H9 (cell line): ENCODE measurements at regions not wholly inside any gene's neighbourhood (a gene's known extent, or its start where the extent isn't known, plus 50 kb on each side); places are given as distances from the start of the nearest gene placed in this dataset.
"Not testable (repeated sequence)": the region's sequence is repeated elsewhere in the genome, so short reads cannot be mapped to it uniquely, and the experiment has no call there.

ENCODE experiments used
- DNase-seq: peaks from one replicate; pipeline ENCODE4 v3.0.0-alpha.2; 2017
- H2AFZ ChIP-seq: one replicate; pipeline ENCODE4 v1.6.1; 2013; ENCODE audit warnings: mild to moderate bottlenecking, low read length, control low read depth, moderate library complexity
- H2AK5ac ChIP-seq: 2 replicates; pipeline ENCODE4 v1.6.1; 2013; ENCODE audit warnings: low read length, control low read depth, mixed read lengths; ENCODE audit not compliant: insufficient read length
- H2BK120ac ChIP-seq: one replicate; pipeline ENCODE4 v1.6.1; 2013; ENCODE audit warnings: low read depth, mild to moderate bottlenecking, low read length, control low read depth, inconsistent platforms; ENCODE audit not compliant: poor library complexity, severe bottlenecking
- H2BK12ac ChIP-seq: 2 replicates; pipeline ENCODE4 v1.6.1; 2013; ENCODE audit warnings: low read length, control low read depth, mixed read lengths, low read depth; ENCODE audit not compliant: insufficient read length
- H2BK15ac ChIP-seq: 2 replicates; pipeline ENCODE4 v1.6.1; 2013; ENCODE audit warnings: low read depth, low read length, control low read depth
- H2BK20ac ChIP-seq: one replicate; pipeline ENCODE4 v1.6.1; 2013; ENCODE audit warnings: low read depth, mild to moderate bottlenecking, low read length, control low read depth, inconsistent platforms; ENCODE audit not compliant: poor library complexity, severe bottlenecking
- H2BK5ac ChIP-seq: 2 replicates; pipeline ENCODE4 v1.6.1; 2013; ENCODE audit warnings: low read length, control low read depth, mixed read lengths; ENCODE audit not compliant: insufficient read length
- H3K14ac ChIP-seq: 2 replicates; pipeline ENCODE4 v1.6.1; 2013; ENCODE audit warnings: low read length, control low read depth; ENCODE audit not compliant: insufficient read depth
- H3K18ac ChIP-seq: 2 replicates; pipeline ENCODE4 v1.6.1; 2013; ENCODE audit warnings: low read depth, mild to moderate bottlenecking, mixed read lengths, low read length, control low read depth; ENCODE audit not compliant: insufficient read length
- H3K23ac ChIP-seq: 2 replicates; pipeline ENCODE4 v1.6.1; 2013; ENCODE audit warnings: low read length, control low read depth, mixed read lengths, low read depth; ENCODE audit not compliant: insufficient read length
- H3K23me2 ChIP-seq: 2 replicates; pipeline ENCODE4 v1.6.1; 2013; ENCODE audit warnings: low read depth, mild to moderate bottlenecking, mixed read lengths, low read length, control low read depth; ENCODE audit not compliant: insufficient read length, poor library complexity, severe bottlenecking
- H3K27ac ChIP-seq: 2 replicates; pipeline ENCODE4 v1.5.1; 2013; ENCODE audit warnings: low read length, control low read depth, mixed read lengths, low read depth; ENCODE audit not compliant: insufficient read length
- H3K27me3 ChIP-seq: 2 replicates; pipeline ENCODE4 v1.6.1; 2013; ENCODE audit warnings: low read length, control low read depth, inconsistent platforms; ENCODE audit not compliant: insufficient read depth
- H3K4ac ChIP-seq: 2 replicates; pipeline ENCODE4 v1.6.1; 2013; ENCODE audit warnings: low read depth, mild to moderate bottlenecking, control low read depth, inconsistent platforms, low read length, moderate library complexity
- H3K4me1 ChIP-seq: 2 replicates; pipeline ENCODE4 v1.6.1; 2013; ENCODE audit warnings: low read length, control low read depth, inconsistent platforms; ENCODE audit not compliant: insufficient read depth
- H3K4me2 ChIP-seq: 2 replicates; pipeline ENCODE4 v1.6.1; 2013; ENCODE audit warnings: low read length, control low read depth, mixed read lengths; ENCODE audit not compliant: insufficient read length, insufficient read depth
- H3K56ac ChIP-seq: 2 replicates; pipeline ENCODE4 v1.6.1; 2013; ENCODE audit warnings: low read depth, mild to moderate bottlenecking, mixed read lengths, low read length, control low read depth; ENCODE audit not compliant: insufficient read length
- H3K79me1 ChIP-seq: 2 replicates; pipeline ENCODE4 v1.6.1; 2013; ENCODE audit warnings: low read depth, mild to moderate bottlenecking, moderate library complexity, low read length, control low read depth, inconsistent platforms; ENCODE audit not compliant: insufficient read depth, poor library complexity, severe bottlenecking
- H3K79me2 ChIP-seq: 2 replicates; pipeline ENCODE4 v1.6.1; 2013; ENCODE audit warnings: low read length, control low read depth, inconsistent platforms; ENCODE audit not compliant: insufficient read depth
- H3K9ac ChIP-seq: 2 replicates; pipeline ENCODE4 v1.6.1; 2013; ENCODE audit warnings: low read length, control low read depth, mixed read lengths; ENCODE audit not compliant: insufficient read length; ENCODE audit errors: extremely low read depth
- H3K9me3 ChIP-seq: one replicate; pipeline ENCODE4 v1.6.1; 2013; ENCODE audit warnings: low read depth, low read length, inconsistent platforms; ENCODE audit not compliant: control insufficient read depth
- H3T11ph ChIP-seq: one replicate; pipeline ENCODE4 v1.6.1; 2013; ENCODE audit warnings: mild to moderate bottlenecking, low read length, control low read depth, inconsistent platforms
- H4K20me1 ChIP-seq: one replicate; pipeline ENCODE4 v1.6.1; 2013; ENCODE audit not compliant: control insufficient read depth, insufficient read length, insufficient read depth
- H4K5ac ChIP-seq: 2 replicates; pipeline ENCODE4 v1.6.1; 2013; ENCODE audit warnings: low read depth, mild to moderate bottlenecking, mixed read lengths, low read length, control low read depth; ENCODE audit not compliant: insufficient read length
- H4K8ac ChIP-seq: replicated peaks from 2 replicates; pipeline ENCODE4 v1.6.1; 2013; ENCODE audit warnings: low read length, control low read depth, mixed read lengths, low read depth; ENCODE audit not compliant: insufficient read length
- H4K91ac ChIP-seq: 2 replicates; pipeline ENCODE4 v1.6.1; 2013; ENCODE audit warnings: low read depth, mild to moderate bottlenecking, moderate library complexity, mixed read lengths, low read length, control low read depth; ENCODE audit not compliant: insufficient read length
- H3K27ac Mint-ChIP-seq, 3 experiments: 2 replicates in 2 of 3; 3 replicates in 1 of 3; pipeline ENCODE4 v1.8.0; 2020 to 2021; ENCODE audit warnings: mixed read lengths in 3 of 3, mild to moderate bottlenecking in 1 of 3, moderate library complexity in 1 of 3
- H3K27me3 Mint-ChIP-seq: 2 replicates; pipeline ENCODE4 v1.8.0; 2021; ENCODE audit warnings: low read depth, mild to moderate bottlenecking, moderate library complexity, mixed read lengths
- H3K36me3 Mint-ChIP-seq, 3 experiments: 2 replicates in 2 of 3; 3 replicates in 1 of 3; pipeline ENCODE4 v1.8.0; 2020 to 2021; ENCODE audit warnings: low read depth in 3 of 3, mixed read lengths in 3 of 3; ENCODE audit not compliant: insufficient read depth in 1 of 3
- H3K4me1 Mint-ChIP-seq, 2 experiments: 2 replicates each; pipeline ENCODE4 v1.8.0; 2020; ENCODE audit warnings: mixed read lengths in 2 of 2
- H3K4me3 Mint-ChIP-seq, 2 experiments: 2 replicates in 1 of 2; 3 replicates in 1 of 2; pipeline ENCODE4 v1.8.0; 2020 to 2021; ENCODE audit warnings: mild to moderate bottlenecking in 2 of 2, mixed read lengths in 2 of 2, moderate library complexity in 1 of 2
- H3K9me3 Mint-ChIP-seq, 2 experiments: 2 replicates in 1 of 2; 3 replicates in 1 of 2; pipeline ENCODE4 v1.8.0; 2020; ENCODE audit warnings: mild to moderate bottlenecking in 2 of 2, mixed read lengths in 2 of 2, moderate library complexity in 1 of 2
- WGBS: extraction: QIAGEN DNeasy Blood & Tissue Kit; methylation state at CpG from one replicate; pipeline ENCODE4 v1.1.7; 2013; ENCODE audit warnings: missing lambda C conversion rate, low lambda C conversion rate, mixed read lengths; ENCODE audit not compliant: insufficient read length; ENCODE audit errors: extremely low coverage; 5-methylcytosine and 5-hydroxymethylcytosine counted together
- TF ChIP-seq, protein P1 (sequence below): fragments of 200-600 bp; sonication (generic); conservative IDR thresholded peaks from 3 replicates; pipeline ENCODE4 v1.8.0; 2021; ENCODE audit warnings: antibody characterized with exemption, mild to moderate bottlenecking

DNA sequence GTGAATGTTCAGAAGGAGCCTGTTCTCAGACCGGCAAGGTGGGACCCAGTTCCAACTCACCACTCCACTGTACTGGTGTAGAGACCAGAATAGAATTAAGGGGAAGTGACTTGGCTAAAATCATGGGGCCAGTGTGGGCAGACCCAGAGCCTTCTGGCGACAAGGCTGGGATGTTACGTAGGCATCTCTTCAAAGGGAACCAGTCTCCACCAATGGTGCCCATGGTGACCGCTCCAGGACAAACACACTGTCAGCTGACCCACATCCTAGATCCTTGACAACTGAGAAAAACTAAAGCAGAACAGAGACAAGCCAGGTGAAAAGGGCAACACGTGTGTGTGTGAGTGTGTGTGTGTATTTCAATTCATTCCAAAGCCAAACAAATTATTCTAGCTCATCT, 321.7 kb upstream of the FRG2C start:
- H3K56ac ChIP-seq: no peak overlapping the region
- H3K23ac ChIP-seq: no peak overlapping the region
- H3K23me2 ChIP-seq: no peaks in the 10 kb centered on the region
- H2AK5ac ChIP-seq: no peak overlapping the region
- H3K14ac ChIP-seq: no peak overlapping the region
- no peak overlapping the region for H2BK20ac ChIP-seq
- Mint-ChIP-seq H3K9me3 (no peaks in the 10 kb centered on the region), H3K36me3 (no peaks in the 10 kb centered on the region), H3K4me1 (peaks cover 7 to 9% of the 10 kb centered on the region in 2 experiments), H3K27ac (no peak overlapping the region), H3K27me3 (peaks cover 7% of the 10 kb centered on the region; the same call in 1 of the 2 replicates), H3K4me3 (no peak overlapping the region)
- no peak overlapping the region for H2AFZ ChIP-seq
- H2BK15ac ChIP-seq: no peak overlapping the region
- no peak overlapping the region for H4K5ac ChIP-seq
- no CpG with 5 or more reads among the region's 5 CpGs for WGBS
- TF ChIP-seq, protein P1, sequence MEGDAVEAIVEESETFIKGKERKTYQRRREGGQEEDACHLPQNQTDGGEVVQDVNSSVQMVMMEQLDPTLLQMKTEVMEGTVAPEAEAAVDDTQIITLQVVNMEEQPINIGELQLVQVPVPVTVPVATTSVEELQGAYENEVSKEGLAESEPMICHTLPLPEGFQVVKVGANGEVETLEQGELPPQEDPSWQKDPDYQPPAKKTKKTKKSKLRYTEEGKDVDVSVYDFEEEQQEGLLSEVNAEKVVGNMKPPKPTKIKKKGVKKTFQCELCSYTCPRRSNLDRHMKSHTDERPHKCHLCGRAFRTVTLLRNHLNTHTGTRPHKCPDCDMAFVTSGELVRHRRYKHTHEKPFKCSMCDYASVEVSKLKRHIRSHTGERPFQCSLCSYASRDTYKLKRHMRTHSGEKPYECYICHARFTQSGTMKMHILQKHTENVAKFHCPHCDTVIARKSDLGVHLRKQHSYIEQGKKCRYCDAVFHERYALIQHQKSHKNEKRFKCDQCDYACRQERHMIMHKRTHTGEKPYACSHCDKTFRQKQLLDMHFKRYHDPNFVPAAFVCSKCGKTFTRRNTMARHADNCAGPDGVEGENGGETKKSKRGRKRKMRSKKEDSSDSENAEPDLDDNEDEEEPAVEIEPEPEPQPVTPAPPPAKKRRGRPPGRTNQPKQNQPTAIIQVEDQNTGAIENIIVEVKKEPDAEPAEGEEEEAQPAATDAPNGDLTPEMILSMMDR: no peak
- H3K18ac ChIP-seq: no peak overlapping the region
- no peaks in the 10 kb centered on the region for H3K27me3 ChIP-seq
- no peaks in the 10 kb centered on the region for H3K79me1 ChIP-seq
- H2BK12ac ChIP-seq: no peak overlapping the region
- H2BK5ac ChIP-seq: no peak overlapping the region
- H3K4me2 ChIP-seq: no peak overlapping the region
- no peak overlapping the region for H2BK120ac ChIP-seq
- no peak overlapping the region for H3K4ac ChIP-seq
- no peak overlapping the region for H4K8ac ChIP-seq
- no peak overlapping the region for H3T11ph ChIP-seq
- H3K4me1 ChIP-seq: no peaks in the 10 kb centered on the region
- DNase-seq: no peak
- no peaks in the 10 kb centered on the region for H3K79me2 ChIP-seq
- H3K9me3 ChIP-seq: no peaks in the 10 kb centered on the region
- no peak overlapping the region for H4K91ac ChIP-seq
- no peak overlapping the region for H3K9ac ChIP-seq
- H4K20me1 ChIP-seq: no peaks in the 10 kb centered on the region
- H3K27ac ChIP-seq: no peak overlapping the region

DNA sequence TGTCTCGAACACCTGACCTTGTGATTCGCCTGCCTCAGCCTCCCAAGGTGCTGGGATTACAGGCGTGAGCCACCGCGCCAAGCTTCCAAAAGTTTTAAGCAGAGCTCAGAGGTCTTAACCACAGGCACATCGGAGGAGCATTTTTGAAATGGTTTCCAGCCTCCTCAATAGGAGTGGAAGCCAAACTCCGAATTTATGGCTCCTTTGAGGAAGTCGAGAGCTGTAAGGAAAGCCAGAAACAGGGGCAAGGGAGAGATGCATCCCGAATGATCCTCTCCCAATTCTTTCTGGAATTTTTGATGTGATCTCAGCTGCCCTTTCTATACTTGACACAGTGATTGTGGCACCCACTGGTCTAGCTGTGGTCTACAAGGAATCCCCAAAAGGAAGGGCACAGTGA, 313.6 kb upstream of the FRG2C start:
- H3K9me3 Mint-ChIP-seq, DNase-seq, H2AK5ac ChIP-seq, H4K91ac ChIP-seq, H2AFZ ChIP-seq, H2BK120ac ChIP-seq, H2BK5ac ChIP-seq, H3K23ac ChIP-seq, H3K79me2 ChIP-seq, H3K79me1 ChIP-seq, H3K4ac ChIP-seq, H3K56ac ChIP-seq, H3K27ac ChIP-seq, H3T11ph ChIP-seq, H3K4me2 ChIP-seq, H3K18ac ChIP-seq, H2BK15ac ChIP-seq, H3K4me3 Mint-ChIP-seq, H4K20me1 ChIP-seq, H2BK20ac ChIP-seq, H3K4me1 Mint-ChIP-seq, H2BK12ac ChIP-seq, H3K4me1 ChIP-seq, H4K5ac ChIP-seq, H3K27me3 ChIP-seq, H3K23me2 ChIP-seq, H3K9ac ChIP-seq, H3K36me3 Mint-ChIP-seq, H3K9me3 ChIP-seq, H3K14ac ChIP-seq, H3K27ac Mint-ChIP-seq, H4K8ac ChIP-seq: not testable (repeated sequence)
- H3K27me3 Mint-ChIP-seq: peaks cover 18% of the 10 kb centered on the region
- no CpG with 5 or more reads among the region's 9 CpGs for WGBS
